C1 segment of cervical spinal cord (tissue), 14 donors: ENCODE measurements at regions not wholly inside any gene's neighbourhood (a gene's known extent, or its start where the extent isn't known, plus 50 kb on each side); places are given as distances from the start of the nearest gene placed in this dataset.
"Not testable (repeated sequence)": the region's sequence is repeated elsewhere in the genome, so short reads cannot be mapped to it uniquely, and the experiment has no call there.

ENCODE experiments used
- DNase-seq, 14 donors: peaks; one replicate each; lab custom pipeline; 2025; lab: John Stamatoyannopoulos, UW

DNA sequence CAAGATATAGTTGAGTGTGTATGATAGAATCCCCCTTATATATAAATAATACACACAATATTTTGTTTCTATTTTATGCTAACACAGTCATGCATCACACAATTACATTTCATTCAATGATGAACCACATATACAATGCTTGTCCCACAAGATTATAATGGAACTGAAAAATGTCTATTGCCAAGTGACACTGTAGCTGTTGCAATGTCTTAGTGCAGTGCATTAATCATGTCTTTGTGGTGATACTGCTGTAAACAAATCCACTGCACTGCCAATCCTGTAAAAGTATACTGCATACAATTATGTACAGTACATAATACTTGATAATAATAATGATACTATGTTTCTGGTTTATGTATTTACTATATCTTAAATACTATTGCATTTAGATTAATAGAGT, 512.1 kb upstream of the CNTN3 start:
- DNase-seq, result no peak

DNA sequence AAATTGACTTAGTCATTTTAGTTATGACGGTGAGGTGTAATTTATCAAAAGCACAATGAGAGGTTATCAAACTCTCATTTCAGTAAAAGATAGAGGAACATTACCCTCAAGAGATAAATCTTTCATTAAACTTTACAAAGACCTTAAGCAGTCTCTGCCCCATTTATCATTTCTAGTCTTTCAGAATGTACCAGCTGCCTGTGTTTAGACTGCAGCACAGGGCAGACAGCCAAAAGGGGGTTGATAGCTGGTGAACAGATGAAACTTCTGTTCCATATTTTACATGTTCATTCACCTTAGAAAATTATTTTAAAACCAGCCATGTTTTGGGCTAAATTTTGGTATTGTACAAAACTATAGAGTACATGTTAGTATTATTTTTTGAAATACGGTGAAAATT, 514.6 kb upstream of the CNTN3 start:
- no peak for DNase-seq

GRCh38 chr3:75136100-75136897, 521.8 kb upstream of the CNTN3 start:
- DNase-seq, result no peak

- DNase-seq, result no peak
Measured at GRCh38 chr3:75138345-75138744, 523.9 kb upstream of the CNTN3 start.

DNA sequence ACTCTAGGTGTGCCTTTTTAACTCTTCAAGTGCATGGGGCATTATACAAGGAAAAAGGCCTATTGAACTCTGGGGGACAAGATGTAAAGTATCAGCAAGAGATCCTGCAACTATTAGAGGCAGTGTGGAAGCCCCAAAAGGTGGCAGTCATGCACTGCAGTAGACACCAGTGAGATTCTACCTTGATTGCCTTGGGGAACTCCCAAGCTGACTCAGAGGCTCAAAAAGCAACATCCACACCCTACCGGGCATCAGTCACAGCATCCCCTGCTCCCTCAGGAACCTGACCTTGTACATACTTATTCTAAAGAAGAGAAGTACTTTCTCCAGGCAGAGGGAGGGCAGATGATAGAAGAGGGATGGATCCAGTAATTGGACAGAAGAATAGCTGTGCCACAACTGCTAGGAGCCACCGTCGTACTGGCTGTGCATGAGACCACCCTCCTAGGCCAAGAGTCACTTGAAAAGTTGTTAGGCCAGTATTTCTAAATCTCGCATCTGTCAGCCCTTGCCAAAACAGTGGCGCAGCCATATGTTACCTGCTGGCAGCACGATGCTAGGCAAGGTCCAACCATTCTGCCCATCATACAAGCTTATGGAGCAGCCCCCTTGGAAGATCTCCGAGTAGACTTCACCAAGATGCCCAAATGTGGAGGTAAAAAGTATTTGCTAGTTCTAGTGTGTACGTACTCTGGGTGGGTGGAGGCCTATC, 523.1 kb upstream of the FRG2C start:
- DNase-seq, result no peak

DNA sequence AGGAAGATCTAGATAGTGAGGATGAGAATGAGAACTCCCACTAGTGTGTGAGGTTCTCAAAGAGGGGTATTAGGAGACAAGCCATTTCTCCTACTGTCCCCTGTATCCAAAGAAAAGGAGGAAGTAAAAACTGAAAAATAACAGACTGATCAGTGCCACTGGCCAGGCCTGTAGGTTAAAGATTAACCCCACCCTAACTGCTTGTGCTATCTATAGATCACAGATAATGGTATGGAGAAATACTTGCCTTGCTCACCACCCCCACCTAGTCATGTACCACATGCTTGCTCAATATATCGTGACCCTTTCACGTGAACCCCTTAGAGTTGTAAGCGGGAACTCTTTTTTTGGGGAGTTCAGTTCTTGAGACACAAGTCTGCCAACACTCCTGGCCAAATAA, 519.7 kb upstream of the FRG2C start:
- no peak for DNase-seq

DNA sequence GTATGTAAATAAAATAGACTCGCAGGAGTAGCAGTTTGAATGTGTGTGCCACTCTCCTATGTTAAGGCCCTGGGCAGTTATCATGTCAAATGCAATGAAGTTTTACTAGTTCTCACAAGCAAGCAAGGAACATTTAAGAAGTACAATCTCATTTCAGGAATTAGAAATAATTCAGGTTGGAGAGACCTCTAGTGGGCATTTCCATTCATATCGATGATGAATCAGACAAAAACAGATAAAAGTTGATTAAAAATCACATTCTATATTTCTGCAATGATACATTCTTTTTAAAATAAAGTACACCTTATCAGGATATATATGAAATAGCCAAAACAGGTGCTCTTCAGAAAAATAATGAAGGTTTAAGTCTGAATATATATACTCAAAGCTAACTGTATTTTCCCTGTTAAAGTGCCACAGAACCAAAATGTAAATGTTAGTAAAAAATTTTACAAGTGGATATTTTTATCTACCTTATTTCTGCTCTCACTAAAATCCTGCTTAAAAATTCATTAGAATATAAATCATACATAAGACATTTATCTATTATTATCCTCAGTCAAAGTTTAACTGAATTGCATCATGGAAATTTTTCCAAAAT, 492.4 kb upstream of the FRG2C start:
- no peak for DNase-seq

GRCh38 chr3:75176937-75177336, 487.2 kb upstream of the FRG2C start:
- no peak for DNase-seq

- DNase-seq, result no peak
Measured at GRCh38 chr3:75180235-75180944, 483.7 kb upstream of the FRG2C start.

- DNase-seq, result no peak
Measured at GRCh38 chr3:75180945-75181298, 483.2 kb upstream of the FRG2C start.

DNA sequence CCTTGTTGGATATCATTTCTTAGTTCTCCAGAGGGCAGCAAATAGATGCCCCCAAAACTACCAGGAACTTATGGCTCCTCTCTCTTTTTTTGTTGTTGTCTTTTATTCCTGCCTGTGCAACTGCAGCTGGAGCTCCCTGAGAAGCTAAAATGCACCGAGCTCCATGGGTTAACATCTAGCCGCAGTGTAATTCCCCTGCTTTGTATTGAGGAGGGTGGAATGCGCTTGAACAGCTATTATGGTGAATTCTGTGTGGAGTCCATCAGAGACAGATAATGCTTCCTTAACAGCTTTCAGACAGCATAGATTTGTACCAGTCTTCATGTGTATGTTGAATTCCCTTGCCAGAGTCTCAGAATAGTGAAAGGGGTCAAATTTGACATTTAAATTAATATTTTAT, 475.2 kb upstream of the FRG2C start:
- no peak for DNase-seq

GRCh38 chr3:75192146-75192616, 471.9 kb upstream of the FRG2C start:
- DNase-seq, result peak in 2 of 14 donors; percentile 3

GRCh38 chr3:75193797-75194196, 470.3 kb upstream of the FRG2C start:
- DNase-seq, result no peak

GRCh38 chr3:75214332-75214731, 449.8 kb upstream of the FRG2C start:
- not testable (repeated sequence) for DNase-seq

- no peak for DNase-seq
Measured at GRCh38 chr3:75218577-75218976, 445.6 kb upstream of the FRG2C start.

GRCh38 chr3:75220932-75221331, 443.2 kb upstream of the FRG2C start:
- no peak for DNase-seq

DNA sequence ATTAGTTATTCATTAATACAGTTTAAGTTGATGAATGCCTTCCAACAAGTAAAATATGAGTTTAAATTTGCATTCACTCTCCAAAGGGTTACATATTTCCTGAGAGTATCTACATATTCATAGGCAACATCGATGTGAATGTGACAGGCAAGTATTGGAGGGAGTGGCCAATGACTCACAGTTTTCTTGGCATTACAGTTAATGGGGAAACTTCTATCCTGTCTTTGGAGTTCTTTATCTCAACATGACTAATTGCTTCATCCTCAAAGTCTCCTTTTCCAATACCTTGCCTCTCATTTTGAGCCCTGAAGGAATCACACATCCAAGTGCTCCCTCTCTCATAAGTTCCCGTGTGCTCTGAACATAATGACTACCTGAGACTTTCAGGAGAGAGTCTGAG, 439.7 kb upstream of the FRG2C start:
- DNase-seq, result no peak

- DNase-seq, result no peak
Measured at GRCh38 chr3:75232216-75232615, 431.9 kb upstream of the FRG2C start.

DNA sequence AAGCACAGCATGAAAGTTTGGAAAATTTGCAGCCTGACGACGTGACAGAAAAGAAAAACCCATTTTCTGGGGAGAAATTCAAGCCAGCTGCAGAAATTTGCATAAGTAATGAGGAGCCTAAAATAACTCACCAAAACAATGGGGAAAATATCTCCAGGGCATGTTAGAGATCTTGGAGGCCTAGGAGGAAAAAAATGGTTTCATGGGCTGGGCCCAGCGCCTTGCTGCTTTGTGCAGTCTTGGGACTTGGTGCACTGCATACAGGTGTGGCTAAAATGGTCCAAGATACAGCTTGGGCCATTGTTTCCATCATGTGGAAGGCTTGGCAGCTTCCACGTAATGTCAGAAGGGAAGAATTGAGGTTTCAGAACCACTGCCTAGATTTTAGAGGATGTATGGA, 428.5 kb upstream of the FRG2C start:
- DNase-seq, result no peak

DNA sequence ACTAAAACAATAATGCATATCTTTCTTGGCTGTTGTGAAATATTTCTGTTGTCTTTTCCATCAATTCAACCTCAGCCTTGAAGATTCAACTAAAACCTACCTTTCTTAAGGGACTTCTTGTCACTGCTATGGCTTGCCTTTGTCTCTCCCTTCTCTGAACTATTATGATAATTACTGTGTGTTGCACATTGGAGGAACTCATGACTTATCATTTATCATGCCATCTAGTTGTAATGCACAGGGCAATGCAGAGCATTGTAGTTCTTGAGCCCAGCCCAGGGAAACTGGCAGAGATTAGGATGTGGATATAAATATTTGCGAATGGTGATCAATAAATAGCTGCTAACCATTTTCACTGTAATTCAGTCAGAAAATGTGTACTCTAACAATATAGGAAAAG, 427.1 kb upstream of the FRG2C start:
- DNase-seq, result no peak

- no peak for DNase-seq
Measured at GRCh38 chr3:75237477-75237876, 426.7 kb upstream of the FRG2C start.
